KMS-11 (cell line): ENCODE measurements at regions not wholly inside any gene's neighbourhood (a gene's known extent, or its start where the extent isn't known, plus 50 kb on each side); places are given as distances from the start of the nearest gene placed in this dataset.

Source experiments
- H2AFZ ChIP-seq: fragments of 200-600 bp; sonication (generic); 2 replicates; pipeline ENCODE4 v1.6.1; 2016; ENCODE audit warnings: antibody characterized with exemption, mixed run types, low read depth
- H3K27ac ChIP-seq: fragments of 200-600 bp; sonication (generic); 2 replicates; pipeline ENCODE4 v1.6.1; 2016; ENCODE audit warnings: mild to moderate bottlenecking, mixed run types
- H3K27me3 ChIP-seq: fragments of 200-600 bp; sonication (generic); 2 replicates; pipeline ENCODE4 v1.6.1; 2017; ENCODE audit warnings: mild to moderate bottlenecking, low read depth, mixed run types, moderate library complexity; ENCODE audit not compliant: insufficient read depth
- H3K36me3 ChIP-seq: fragments of 200-600 bp; sonication (generic); 2 replicates; pipeline ENCODE4 v1.6.1; 2017; ENCODE audit warnings: mild to moderate bottlenecking, mixed run types; ENCODE audit not compliant: insufficient read depth
- H3K4me1 ChIP-seq: fragments of 200-600 bp; sonication (generic); 2 replicates; pipeline ENCODE4 v1.6.1; 2016; ENCODE audit warnings: mild to moderate bottlenecking, low read depth, mixed run types; ENCODE audit not compliant: poor library complexity, severe bottlenecking
- H3K4me2 ChIP-seq: fragments of 200-600 bp; sonication (generic); 2 replicates; pipeline ENCODE4 v1.7.0; 2016; ENCODE audit warnings: mild to moderate bottlenecking, mixed run types
- H3K4me3 ChIP-seq: fragments of 200-600 bp; sonication (generic); IDR thresholded peaks from 2 replicates; pipeline ENCODE4 v1.6.1; 2017; ENCODE audit warnings: low read depth, low read length, mixed read lengths; ENCODE audit not compliant: insufficient read depth
- H3K79me2 ChIP-seq: fragments of 200-600 bp; sonication (generic); 2 replicates; pipeline ENCODE4 v1.6.1; 2016; ENCODE audit warnings: low read depth, mixed run types; ENCODE audit not compliant: insufficient read depth
- H3K9ac ChIP-seq: fragments of 200-600 bp; sonication (generic); 2 replicates; pipeline ENCODE4 v1.6.1; 2016; ENCODE audit warnings: mild to moderate bottlenecking, mixed run types
- H4K20me1 ChIP-seq: fragments of 200-600 bp; sonication (generic); 2 replicates; pipeline ENCODE4 v1.6.1; 2016; ENCODE audit warnings: mild to moderate bottlenecking, mixed run types; ENCODE audit not compliant: insufficient read depth
- TF ChIP-seq, protein P1 (sequence below): fragments of 200-600 bp; sonication (generic); conservative IDR thresholded peaks from 2 replicates; pipeline ENCODE4 v1.6.1; 2017; ENCODE audit warnings: low read depth, mild to moderate bottlenecking, antibody characterized with exemption, low read length, moderate library complexity, mixed read lengths

GRCh38 chr10:61076572-61077114 lies 132.7 kb upstream of the RHOBTB1 start:
- H3K9ac ChIP-seq = no peak overlapping the region
- H3K79me2 ChIP-seq = no peaks in the 10 kb centered on the region
- H3K4me3 ChIP-seq = no peak overlapping the region
- H3K27ac ChIP-seq = no peak overlapping the region
- H3K36me3 ChIP-seq = no peaks in the 10 kb centered on the region
- no peak overlapping the region for H2AFZ ChIP-seq
- H3K27me3 ChIP-seq = no peaks in the 10 kb centered on the region
- H4K20me1 ChIP-seq = no peaks in the 10 kb centered on the region
- TF ChIP-seq, protein P1, sequence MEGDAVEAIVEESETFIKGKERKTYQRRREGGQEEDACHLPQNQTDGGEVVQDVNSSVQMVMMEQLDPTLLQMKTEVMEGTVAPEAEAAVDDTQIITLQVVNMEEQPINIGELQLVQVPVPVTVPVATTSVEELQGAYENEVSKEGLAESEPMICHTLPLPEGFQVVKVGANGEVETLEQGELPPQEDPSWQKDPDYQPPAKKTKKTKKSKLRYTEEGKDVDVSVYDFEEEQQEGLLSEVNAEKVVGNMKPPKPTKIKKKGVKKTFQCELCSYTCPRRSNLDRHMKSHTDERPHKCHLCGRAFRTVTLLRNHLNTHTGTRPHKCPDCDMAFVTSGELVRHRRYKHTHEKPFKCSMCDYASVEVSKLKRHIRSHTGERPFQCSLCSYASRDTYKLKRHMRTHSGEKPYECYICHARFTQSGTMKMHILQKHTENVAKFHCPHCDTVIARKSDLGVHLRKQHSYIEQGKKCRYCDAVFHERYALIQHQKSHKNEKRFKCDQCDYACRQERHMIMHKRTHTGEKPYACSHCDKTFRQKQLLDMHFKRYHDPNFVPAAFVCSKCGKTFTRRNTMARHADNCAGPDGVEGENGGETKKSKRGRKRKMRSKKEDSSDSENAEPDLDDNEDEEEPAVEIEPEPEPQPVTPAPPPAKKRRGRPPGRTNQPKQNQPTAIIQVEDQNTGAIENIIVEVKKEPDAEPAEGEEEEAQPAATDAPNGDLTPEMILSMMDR = no peak
- no peaks in the 10 kb centered on the region for H3K4me1 ChIP-seq
- H3K4me2 ChIP-seq = no peak overlapping the region

GRCh38 chr10:61073391-61073790 lies 129.4 kb upstream of the RHOBTB1 start:
- H3K4me3 ChIP-seq = no peak overlapping the region
- TF ChIP-seq, protein P1 = no peak
- no peaks in the 10 kb centered on the region for H3K36me3 ChIP-seq
- no peaks in the 10 kb centered on the region for H3K79me2 ChIP-seq
- no peak overlapping the region for H3K9ac ChIP-seq
- H4K20me1 ChIP-seq = no peaks in the 10 kb centered on the region
- H3K4me2 ChIP-seq = no peak overlapping the region
- no peaks in the 10 kb centered on the region for H3K4me1 ChIP-seq
- H3K27ac ChIP-seq = no peak overlapping the region
- no peaks in the 10 kb centered on the region for H3K27me3 ChIP-seq
- H2AFZ ChIP-seq = no peak overlapping the region

- no peak overlapping the region for H3K4me2 ChIP-seq
- no peak overlapping the region for H3K27ac ChIP-seq
Measured at GRCh38 chr10:61071580-61071979, 127.6 kb upstream of the RHOBTB1 start.

GRCh38 chr10:61068471-61068870 lies 124.5 kb upstream of the RHOBTB1 start:
- Histone ChIP-seq H3K4me3 (no peak overlapping the region), H3K4me1 (no peaks in the 10 kb centered on the region), H2AFZ (no peak overlapping the region), H3K36me3 (no peaks in the 10 kb centered on the region), H4K20me1 (no peaks in the 10 kb centered on the region), H3K27ac (no peak overlapping the region), H3K27me3 (no peaks in the 10 kb centered on the region), H3K9ac (no peak overlapping the region), H3K79me2 (no peaks in the 10 kb centered on the region), H3K4me2 (no peak overlapping the region)
- TF ChIP-seq, protein P1 = no peak

More at GRCh38 chr10:61071580-61071979, 127.6 kb upstream of the RHOBTB1 start:
- H4K20me1 ChIP-seq = no peaks in the 10 kb centered on the region
- H3K4me3 ChIP-seq = no peak overlapping the region
- TF ChIP-seq, protein P1 = no peak
- H3K36me3 ChIP-seq = no peaks in the 10 kb centered on the region
- no peak overlapping the region for H2AFZ ChIP-seq
- no peaks in the 10 kb centered on the region for H3K27me3 ChIP-seq
- no peaks in the 10 kb centered on the region for H3K79me2 ChIP-seq
- no peak overlapping the region for H3K9ac ChIP-seq
- no peaks in the 10 kb centered on the region for H3K4me1 ChIP-seq
